BLaER1 treated with 17β-estradiol and CSF1 and Interleukin-3, amounts not matched to agents 10 nM and 100 nM (cell line): ENCODE measurements at regions not wholly inside any gene's neighbourhood (a gene's known extent, or its start where the extent isn't known, plus 50 kb on each side); places are given as distances from the start of the nearest gene placed in this dataset.

Experiments
- H3K27ac ChIP-seq, 11 experiments: shearing (Covaris generic); formaldehyde crosslinking; 2 replicates each; pipeline ENCODE4 v1.8.1; 2022
- H3K27me3 ChIP-seq, 11 experiments: shearing (Covaris generic); formaldehyde crosslinking; 2 replicates each; pipeline ENCODE4 v1.8.1; 2022
- H3K36me3 ChIP-seq, 11 experiments: shearing (Covaris generic); formaldehyde crosslinking; 2 replicates each; pipeline ENCODE4 v1.8.1; 2022
- H3K4me1 ChIP-seq, 10 experiments: shearing (Covaris generic); formaldehyde crosslinking; 2 replicates each; pipeline ENCODE4 v1.8.1; 2022
- H3K4me2 ChIP-seq, 11 experiments: shearing (Covaris generic); formaldehyde crosslinking; 2 replicates each; pipeline ENCODE4 v1.8.1; 2022
- H3K4me3 ChIP-seq, 10 experiments: shearing (Covaris generic); formaldehyde crosslinking; 2 replicates each; pipeline ENCODE4 v1.8.1; 2022
- H3K9ac ChIP-seq, 11 experiments: shearing (Covaris generic); formaldehyde crosslinking; 2 replicates each; pipeline ENCODE4 v1.8.1; 2022
- H3K9me3 ChIP-seq, 11 experiments: shearing (Covaris generic); formaldehyde crosslinking; replicated peaks in 1 of 11; 2 replicates each; pipeline ENCODE4 v1.8.1; 2022
- H4K20me1 ChIP-seq, 11 experiments: shearing (Covaris generic); formaldehyde crosslinking; 2 replicates each; pipeline ENCODE4 v1.8.1; 2022
- Cebpa-rat ChIP-seq, 11 experiments: shearing (Covaris generic); IDR thresholded peaks; 2 replicates each; pipeline ENCODE4 v1.8.1; 2022

DNA sequence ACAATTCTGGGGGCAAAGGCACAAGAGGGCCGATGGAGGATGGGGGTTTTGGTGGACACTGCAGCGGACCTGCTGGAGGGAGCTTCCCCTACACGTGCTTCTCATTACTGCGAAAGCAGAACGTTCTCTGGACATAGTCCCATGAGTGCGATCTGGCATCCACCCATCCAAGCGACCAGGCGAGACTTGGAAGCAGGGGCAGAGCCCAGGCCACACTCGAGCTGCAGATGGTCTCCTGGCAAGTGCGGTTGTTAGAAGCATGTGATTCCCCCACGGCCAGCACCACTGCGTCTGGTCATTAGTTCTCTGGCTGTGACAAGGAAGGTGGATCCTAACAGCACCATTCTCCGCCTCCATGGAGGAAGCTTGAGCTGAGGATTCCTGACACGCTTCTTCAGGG lies 118.4 kb upstream of the TCERG1L start:
- TF ChIP-seq Cebpa-rat (IDR thresholded peaks at IDR 0.05), result no peak
- no peak overlapping the region for H3K4me3 ChIP-seq
- no peak overlapping the region for H3K9ac ChIP-seq
- H3K9me3 ChIP-seq, result no peaks in the 10 kb centered on the region
- H3K36me3 ChIP-seq, result no peaks in the 10 kb centered on the region
- H3K4me1 ChIP-seq, result peaks cover 0 to 37% (median 14%) of the 10 kb centered on the region in 10 experiments; a peak in 13 of 20 replicates
- no peak overlapping the region for H3K27ac ChIP-seq
- H4K20me1 ChIP-seq, result no peaks in the 10 kb centered on the region; a peak in 2 of 22 replicates
- peak overlapping the region in 2 of 11 experiments; percentile 4 to 13; a peak in 1 of 22 replicates for H3K4me2 ChIP-seq
- H3K27me3 ChIP-seq, result no peaks in the 10 kb centered on the region

DNA sequence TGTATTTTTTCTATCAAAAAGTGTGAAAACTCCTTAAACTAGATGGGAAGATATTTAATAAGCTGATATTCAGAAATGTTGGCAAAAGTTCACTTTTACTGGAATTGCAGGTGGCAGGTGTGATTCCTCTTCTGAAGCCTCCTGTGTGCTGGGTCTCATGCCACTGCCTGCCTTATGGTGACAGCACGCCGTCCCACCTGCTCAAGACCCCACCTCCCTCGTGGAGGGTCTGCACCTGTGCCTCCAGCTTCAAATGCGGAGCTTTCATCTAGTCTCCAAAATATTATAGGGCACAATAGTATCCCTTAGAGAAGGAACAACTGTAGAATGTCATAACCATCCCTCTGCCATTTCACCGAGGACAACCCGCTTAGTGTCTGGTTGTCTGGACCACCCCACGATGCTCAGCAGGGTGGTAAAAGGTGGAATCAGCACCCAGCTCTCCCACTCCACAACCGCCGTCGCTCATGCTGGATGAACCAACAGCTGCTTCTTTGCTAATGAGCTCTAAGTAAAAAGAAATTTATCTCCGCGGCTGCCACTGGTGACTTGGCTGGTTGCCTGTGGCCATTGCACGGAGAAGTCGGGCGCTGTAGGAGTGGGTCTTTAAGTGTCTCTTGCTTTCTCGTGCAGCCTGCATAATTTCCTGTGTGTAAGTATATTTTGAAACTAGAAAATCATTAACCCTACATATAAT lies 119.3 kb upstream of the TCERG1L start:
- Histone ChIP-seq H3K27me3 (no peaks in the 10 kb centered on the region), H4K20me1 (no peaks in the 10 kb centered on the region; a peak in 2 of 22 replicates), H3K9ac (no peak overlapping the region), H3K4me2 (no peak overlapping the region), H3K9me3 (no peaks in the 10 kb centered on the region), H3K36me3 (no peaks in the 10 kb centered on the region), H3K4me3 (no peak overlapping the region), H3K27ac (no peak overlapping the region), H3K4me1 (peaks cover 0 to 28% (median 5%) of the 10 kb centered on the region in 10 experiments; a peak in 11 of 20 replicates)
- TF ChIP-seq Cebpa-rat (IDR thresholded peaks at IDR 0.05), result no peak

DNA sequence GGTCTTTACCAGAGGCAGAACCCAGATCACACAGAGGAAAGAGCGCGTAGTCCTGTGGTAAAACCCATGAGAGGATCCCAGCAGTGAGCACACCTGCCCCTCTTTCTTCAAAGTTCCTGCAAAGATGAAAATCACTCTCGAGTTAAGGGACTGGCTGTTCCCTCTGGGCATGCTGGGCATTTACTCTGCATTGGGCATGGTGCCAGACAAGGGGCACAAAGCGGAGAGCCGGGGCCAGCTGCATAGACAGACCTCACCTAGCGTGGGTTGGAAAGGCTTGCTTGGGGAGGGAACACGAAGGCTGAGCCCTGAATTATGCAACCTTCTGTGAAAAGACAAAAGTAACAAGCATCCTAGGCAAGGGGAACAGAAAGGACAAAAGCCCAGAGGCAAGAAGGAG lies 120.0 kb upstream of the TCERG1L start:
- Histone ChIP-seq H3K36me3 (no peaks in the 10 kb centered on the region), H3K27ac (no peak overlapping the region), H3K4me2 (peak overlapping the region in 1 of 11 experiments; percentile 12; a peak in 2 of 22 replicates), H3K9me3 (no peaks in the 10 kb centered on the region), H3K4me3 (no peak overlapping the region), H3K27me3 (no peaks in the 10 kb centered on the region), H3K9ac (no peak overlapping the region), H3K4me1 (peaks cover 0 to 21% (median under 1%) of the 10 kb centered on the region in 10 experiments; a peak in 6 of 20 replicates), H4K20me1 (no peaks in the 10 kb centered on the region; a peak in 2 of 22 replicates)
- no peak for TF ChIP-seq Cebpa-rat (IDR thresholded peaks at IDR 0.05)

DNA sequence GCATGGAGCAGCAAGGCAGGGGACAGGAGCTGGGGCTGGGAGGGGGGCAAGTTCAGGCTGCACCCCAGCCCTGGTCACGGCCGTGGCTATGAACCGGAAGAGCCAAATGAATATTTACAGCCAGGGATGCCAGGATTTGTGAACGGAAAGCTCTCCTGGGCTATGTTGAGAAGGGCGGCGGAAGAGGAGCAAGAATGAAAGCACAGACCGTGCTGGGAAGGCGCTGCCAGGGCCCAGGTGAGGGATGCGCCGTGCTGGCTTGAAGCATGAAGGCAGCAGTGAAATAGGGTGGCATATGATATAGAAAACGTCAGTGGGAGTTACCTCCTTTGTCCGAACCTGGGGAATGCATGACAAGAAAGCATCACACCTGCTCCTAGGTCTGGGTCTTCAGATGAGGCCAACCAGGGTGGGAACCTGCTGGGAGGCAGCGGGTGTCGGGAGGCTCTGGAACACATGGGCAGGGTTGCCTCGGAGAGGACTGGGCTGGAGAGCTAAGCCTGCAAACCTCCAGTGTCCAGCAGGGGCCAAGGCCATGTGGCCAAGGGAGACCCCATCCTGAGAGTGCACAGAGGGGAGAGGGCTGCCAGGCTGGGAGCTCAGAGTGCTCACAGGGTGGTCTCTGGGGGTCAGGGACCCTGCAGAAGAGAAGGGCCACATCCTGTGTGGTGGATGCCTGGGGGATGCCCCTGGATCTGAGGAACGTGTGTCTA lies 120.6 kb upstream of the TCERG1L start:
- H3K9me3 ChIP-seq, result no peaks in the 10 kb centered on the region
- no peaks in the 10 kb centered on the region; a peak in 2 of 22 replicates for H4K20me1 ChIP-seq
- H3K9ac ChIP-seq, result no peak overlapping the region
- H3K4me2 ChIP-seq, result peak overlapping the region in 2 of 11 experiments; percentile 1 to 12; a peak in 3 of 22 replicates
- no peak overlapping the region for H3K27ac ChIP-seq
- H3K4me1 ChIP-seq, result peaks cover 0 to 15% (median 0%) of the 10 kb centered on the region in 10 experiments; a peak in 3 of 20 replicates
- H3K4me3 ChIP-seq, result no peak overlapping the region
- H3K36me3 ChIP-seq, result no peaks in the 10 kb centered on the region
- no peak for TF ChIP-seq Cebpa-rat (IDR thresholded peaks at IDR 0.05)
- no peaks in the 10 kb centered on the region for H3K27me3 ChIP-seq

DNA sequence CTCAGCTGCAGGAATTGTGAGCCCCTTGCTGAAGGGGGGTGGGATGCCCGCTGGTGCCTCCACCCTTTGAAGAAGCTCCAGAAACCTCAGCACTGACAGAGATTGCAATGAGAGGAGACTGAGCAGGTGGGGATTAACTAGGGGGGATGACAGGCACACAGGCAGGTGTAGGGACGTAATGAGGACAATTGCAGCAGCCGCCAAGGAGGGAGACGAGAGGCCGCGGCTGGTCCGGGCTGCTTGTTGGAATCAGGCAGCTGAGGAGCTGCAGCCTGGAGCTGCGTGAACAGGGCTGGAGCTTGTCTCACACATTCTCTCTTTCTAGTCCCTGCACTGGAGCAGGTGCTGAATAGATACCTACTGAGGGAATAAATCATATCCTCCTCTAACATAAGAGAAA lies 122.0 kb upstream of the TCERG1L start:
- no peaks in the 10 kb centered on the region for H3K27me3 ChIP-seq
- H3K9ac ChIP-seq, result no peak overlapping the region
- peaks cover 0 to 5% (median 0%) of the 10 kb centered on the region in 11 experiments; a peak in 3 of 22 replicates for H4K20me1 ChIP-seq
- peaks cover 0 to 16% (median 3%) of the 10 kb centered on the region in 10 experiments; a peak in 4 of 20 replicates for H3K4me1 ChIP-seq
- H3K4me3 ChIP-seq, result no peak overlapping the region
- H3K4me2 ChIP-seq, result no peak overlapping the region
- no peaks in the 10 kb centered on the region for H3K36me3 ChIP-seq
- no peaks in the 10 kb centered on the region for H3K9me3 ChIP-seq
- no peak overlapping the region for H3K27ac ChIP-seq
- TF ChIP-seq Cebpa-rat (IDR thresholded peaks at IDR 0.05), result no peak

DNA sequence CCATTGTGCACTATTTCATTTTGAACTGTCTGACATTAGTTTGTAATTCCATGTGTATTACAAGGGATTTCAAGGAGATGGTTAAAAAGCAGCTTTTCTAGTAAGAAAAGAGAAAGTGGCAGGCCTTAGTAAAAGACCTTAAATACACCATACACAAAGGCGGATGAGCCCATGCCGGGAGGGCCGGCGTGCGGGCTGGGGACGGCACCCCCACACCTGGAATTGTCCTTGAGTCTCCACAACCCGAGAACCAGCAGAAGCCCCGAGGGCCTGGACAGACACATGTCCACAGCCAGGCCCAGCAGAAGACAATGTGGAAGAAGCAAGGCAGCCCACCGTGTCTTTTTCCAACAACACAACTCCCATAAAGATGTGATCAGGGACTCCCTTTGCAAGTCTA lies 123.7 kb upstream of the TCERG1L start:
- H3K4me2 ChIP-seq, result no peak overlapping the region
- H3K4me1 ChIP-seq, result peaks cover 0 to 12% (median 2%) of the 10 kb centered on the region in 10 experiments; a peak in 4 of 20 replicates
- H3K27me3 ChIP-seq, result no peaks in the 10 kb centered on the region
- H3K27ac ChIP-seq, result no peak overlapping the region
- no peak overlapping the region for H3K9ac ChIP-seq
- H3K4me3 ChIP-seq, result no peak overlapping the region
- H4K20me1 ChIP-seq, result peaks cover 0 to 5% (median 0%) of the 10 kb centered on the region in 11 experiments; a peak in 3 of 22 replicates
- H3K36me3 ChIP-seq, result no peaks in the 10 kb centered on the region
- no peak for TF ChIP-seq Cebpa-rat (IDR thresholded peaks at IDR 0.05)
- no peaks in the 10 kb centered on the region for H3K9me3 ChIP-seq

DNA sequence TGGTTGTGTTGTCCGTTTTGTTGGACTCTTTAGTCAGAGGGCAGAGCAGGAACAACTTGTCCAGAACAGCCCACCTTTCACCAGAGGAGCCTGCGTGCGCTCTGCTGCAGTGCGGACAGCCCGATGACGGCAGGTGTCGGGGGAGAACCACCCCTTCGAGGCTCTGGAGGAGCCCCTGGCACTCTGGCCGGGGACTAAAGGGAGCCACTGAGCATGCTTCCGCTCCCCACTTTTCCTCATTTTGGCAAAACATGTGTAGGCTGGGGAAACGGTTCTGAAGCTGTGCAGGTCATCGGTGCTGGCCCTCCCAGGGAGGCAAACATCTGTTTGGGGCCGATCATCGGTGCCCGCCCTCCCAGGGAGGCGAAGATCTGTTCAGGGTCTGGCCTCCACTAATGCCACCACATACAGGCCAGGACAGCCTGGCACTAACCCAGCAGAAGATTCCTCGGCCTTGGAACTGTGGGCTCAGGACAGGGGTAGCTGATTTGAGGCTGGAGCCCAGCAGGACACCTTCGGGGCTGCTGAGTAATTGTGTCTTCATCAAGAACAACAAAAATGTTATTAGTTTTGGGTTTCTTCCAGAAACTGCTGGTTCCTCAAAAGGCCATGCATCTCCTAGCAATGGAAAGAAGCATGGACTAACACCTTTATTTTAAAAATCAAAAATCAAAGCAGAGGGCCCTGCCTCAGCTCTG lies 124.4 kb upstream of the TCERG1L start:
- no peak overlapping the region for H3K27ac ChIP-seq
- no peak for TF ChIP-seq Cebpa-rat (IDR thresholded peaks at IDR 0.05)
- H3K27me3 ChIP-seq, result no peaks in the 10 kb centered on the region
- H3K36me3 ChIP-seq, result no peaks in the 10 kb centered on the region
- peaks cover 0 to 6% (median 0%) of the 10 kb centered on the region in 11 experiments; a peak in 3 of 22 replicates for H4K20me1 ChIP-seq
- no peak overlapping the region for H3K4me3 ChIP-seq
- H3K9me3 ChIP-seq, result no peaks in the 10 kb centered on the region
- H3K4me2 ChIP-seq, result no peak overlapping the region
- H3K4me1 ChIP-seq, result peaks cover 0 to 12% (median 2%) of the 10 kb centered on the region in 10 experiments; a peak in 4 of 20 replicates
- no peak overlapping the region for H3K9ac ChIP-seq

- TF ChIP-seq Cebpa-rat (IDR thresholded peaks at IDR 0.05), result no peak
- Histone ChIP-seq H3K4me2 (no peak overlapping the region), H3K4me3 (no peak overlapping the region), H3K9me3 (no peaks in the 10 kb centered on the region), H3K4me1 (peaks cover 0 to 12% (median 1%) of the 10 kb centered on the region in 10 experiments; a peak in 4 of 20 replicates), H3K27me3 (no peaks in the 10 kb centered on the region), H3K27ac (no peak overlapping the region), H4K20me1 (peaks cover 0 to 6% (median 0%) of the 10 kb centered on the region in 11 experiments; a peak in 3 of 22 replicates), H3K36me3 (no peaks in the 10 kb centered on the region), H3K9ac (no peak overlapping the region)
These were observed 124.9 kb upstream of the TCERG1L start for GRCh38 chr10:131436458-131436857.
